Fibroblast of gingiva (primary cell): ENCODE measurements at regions not wholly inside any gene's neighbourhood (a gene's known extent, or its start where the extent isn't known, plus 50 kb on each side); places are given as distances from the start of the nearest gene placed in this dataset.
A peak's percentile ranks its signal among the peaks of the same experiment; 100 is the strongest.
"Not testable (repeated sequence)": the region's sequence is repeated elsewhere in the genome, so short reads cannot be mapped to it uniquely, and the experiment has no call there.

ENCODE experiments used
- DNase-seq: peaks from one replicate; pipeline ENCODE4 v3.0.0-alpha.2; 2011; ENCODE audit warnings: low read depth

DNA sequence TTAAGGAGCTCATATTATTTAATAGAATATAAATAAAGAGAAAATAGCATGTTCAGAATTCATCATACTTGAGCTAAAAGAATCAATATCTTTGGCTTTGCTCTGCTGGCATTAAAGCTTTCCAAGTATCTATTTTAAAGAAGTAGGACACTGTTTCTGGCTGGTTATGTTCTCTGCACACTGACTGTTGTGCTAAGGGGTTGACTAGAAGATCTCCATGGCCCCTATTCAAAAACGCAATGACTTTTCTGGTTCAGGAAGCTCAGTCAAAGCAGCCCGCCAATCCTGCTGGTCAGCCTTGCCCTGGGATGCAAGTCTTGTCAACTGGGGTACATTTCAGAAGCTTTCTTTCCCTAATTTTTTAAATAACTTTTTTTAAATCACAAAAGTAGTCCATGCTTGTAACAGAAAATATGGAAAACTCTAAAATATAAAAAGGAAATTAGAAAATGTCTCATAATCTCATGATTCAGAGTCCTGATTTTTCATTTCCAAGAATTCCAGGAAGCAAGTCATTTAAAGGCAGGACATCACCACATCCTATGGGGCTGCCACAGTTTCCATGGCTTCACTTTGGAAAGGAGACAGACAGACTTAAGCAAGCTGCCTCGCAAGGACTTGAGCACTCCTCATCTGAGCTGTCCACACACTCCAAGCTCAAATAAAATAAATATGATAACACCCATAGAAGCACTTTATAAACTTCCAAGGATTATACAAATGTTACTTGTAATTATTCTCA lies 195.1 kb downstream of the TXNL1 start:
- DNase-seq, result no peak

GRCh38 chr18:56438480-56438879 lies 199.9 kb downstream of the TXNL1 start:
- DNase-seq, result not testable (repeated sequence)

DNA sequence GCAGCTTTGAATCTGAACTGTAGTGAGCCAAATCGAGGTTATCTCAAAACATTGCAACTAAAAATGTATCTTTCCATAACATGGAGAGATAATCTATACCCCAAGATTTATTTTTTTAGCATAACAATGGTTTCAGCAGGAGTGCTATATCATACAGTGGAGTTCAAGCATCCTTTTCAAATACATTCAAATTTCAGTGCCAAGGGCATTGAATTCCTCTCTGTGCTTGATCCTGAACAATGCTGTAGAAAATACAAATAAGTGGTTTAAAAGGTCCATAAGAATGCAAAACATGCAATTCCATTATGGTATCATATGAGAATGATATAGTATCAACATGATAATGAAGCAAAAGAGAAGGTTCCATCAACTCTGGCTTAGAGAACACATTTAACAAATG lies 201.7 kb downstream of the TXNL1 start:
- DNase-seq, result no peak

- DNase-seq, result no peak
Measured at GRCh38 chr18:56433919-56434318, 204.5 kb downstream of the TXNL1 start.

- no peak for DNase-seq
Measured at GRCh38 chr18:56431551-56431950, 206.8 kb downstream of the TXNL1 start.

GRCh38 chr18:56423626-56424025 lies 214.8 kb downstream of the TXNL1 start:
- DNase-seq, result no peak

- no peak for DNase-seq
Measured at GRCh38 chr18:56421647-56422046, 216.7 kb downstream of the TXNL1 start.

DNA sequence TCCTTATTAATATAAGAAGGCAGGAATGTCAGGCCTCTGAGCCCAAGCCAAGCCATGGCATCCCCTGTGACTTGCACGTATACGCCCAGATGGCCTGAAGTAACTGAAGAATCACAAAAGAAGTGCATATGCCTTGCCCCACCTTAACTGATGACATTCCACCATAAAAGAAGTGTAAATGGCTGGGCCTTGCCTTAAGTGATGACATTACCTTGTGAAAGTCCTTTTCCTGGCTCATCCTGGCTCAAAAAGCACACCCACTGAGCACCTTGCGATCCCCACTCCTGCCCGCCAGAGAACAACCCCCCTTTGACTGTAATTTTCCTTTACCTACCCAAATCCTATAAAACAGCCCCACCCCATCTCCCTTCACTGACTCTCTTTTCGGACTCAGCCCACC lies 217.5 kb downstream of the TXNL1 start:
- not testable (repeated sequence) for DNase-seq

- DNase-seq, result no peak
Measured at GRCh38 chr18:56414357-56414756, 224.0 kb downstream of the TXNL1 start.

GRCh38 chr18:56413862-56414261 lies 224.5 kb downstream of the TXNL1 start:
- no peak for DNase-seq

GRCh38 chr18:56412951-56413350 lies 225.4 kb downstream of the TXNL1 start:
- no peak for DNase-seq

- DNase-seq, result no peak
Measured at GRCh38 chr18:56409736-56410135, 228.7 kb downstream of the TXNL1 start.

DNA sequence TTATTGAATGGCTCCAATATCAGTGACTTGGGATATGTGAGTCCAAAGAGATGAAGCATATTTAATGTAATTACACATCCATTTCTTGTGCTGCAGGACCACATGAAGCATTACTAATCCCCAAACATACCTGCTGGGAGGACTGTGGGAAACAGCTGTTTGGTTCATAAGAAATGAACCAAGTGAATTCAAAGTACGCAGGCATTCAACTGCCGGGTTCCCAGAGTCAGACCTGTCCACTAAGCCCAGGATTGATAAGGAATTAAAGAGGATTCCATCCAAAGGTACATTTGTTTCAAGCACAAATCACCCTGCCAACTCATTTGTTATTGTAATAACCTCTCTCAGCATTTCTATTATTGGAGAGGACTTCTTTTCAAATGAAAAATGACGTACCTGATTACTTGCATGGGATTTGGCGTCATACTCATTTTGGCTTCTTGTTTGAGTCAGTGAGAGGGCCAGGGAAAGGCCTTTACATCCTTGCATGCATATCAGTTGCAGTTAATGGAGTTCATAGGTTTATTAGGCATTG lies 230.7 kb downstream of the TXNL1 start:
- DNase-seq, result no peak

DNA sequence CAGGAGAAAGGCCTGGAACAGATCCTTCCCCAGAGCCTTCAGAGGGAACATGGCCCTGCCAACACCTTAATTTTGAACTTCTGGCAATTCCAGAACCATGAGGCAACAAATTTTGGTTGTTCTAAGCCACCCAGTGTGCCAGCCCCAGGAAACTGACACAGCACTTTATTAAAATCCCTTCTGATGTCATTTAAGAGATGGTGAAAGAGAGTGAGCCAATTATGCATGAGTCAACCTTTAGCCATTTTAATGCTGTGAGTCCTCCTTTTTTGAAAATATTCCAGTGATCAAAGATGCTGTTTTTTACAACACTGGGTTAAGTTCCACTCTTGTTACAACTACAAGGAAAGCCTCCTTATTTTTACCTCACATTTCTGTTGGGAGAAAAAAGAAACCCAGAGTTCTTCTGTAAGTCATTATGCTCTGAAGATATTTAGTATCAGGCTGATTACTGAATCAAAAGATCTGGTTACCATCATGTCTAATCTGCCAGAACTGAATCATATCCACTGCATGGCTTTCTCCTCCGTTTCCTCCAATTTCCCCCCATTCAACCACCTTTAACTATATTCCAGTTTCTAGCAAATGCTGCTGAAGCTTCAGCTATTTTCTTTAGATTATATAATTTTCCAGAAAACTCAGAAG lies 235.4 kb downstream of the TXNL1 start:
- peak; percentile 92 for DNase-seq

DNA sequence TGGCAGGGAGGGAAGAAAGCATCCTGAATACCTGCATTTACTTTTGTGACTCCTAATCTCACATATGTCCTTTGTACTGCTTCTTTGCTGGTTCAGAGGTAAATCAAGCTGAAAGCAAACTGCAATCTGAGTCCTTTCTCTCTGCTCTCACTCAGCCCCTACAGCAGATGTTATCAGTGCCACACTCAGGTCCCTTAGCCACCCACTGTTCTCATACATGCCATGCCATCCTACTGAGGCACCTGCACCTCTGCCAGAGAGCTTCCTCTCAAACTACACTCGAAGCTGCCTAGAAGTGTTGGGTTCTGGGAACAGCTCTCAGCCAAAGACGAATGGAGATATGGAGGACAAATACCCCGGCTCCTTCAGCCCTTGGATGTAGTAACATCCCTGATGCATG lies 244.5 kb downstream of the TXNL1 start:
- no peak for DNase-seq

GRCh38 chr18:56391931-56392590 lies 246.3 kb downstream of the TXNL1 start:
- no peak for DNase-seq

GRCh38 chr18:56390626-56391025 lies 247.8 kb downstream of the TXNL1 start:
- DNase-seq, result no peak

GRCh38 chr18:56389190-56389589 lies 249.2 kb downstream of the TXNL1 start:
- no peak for DNase-seq

DNA sequence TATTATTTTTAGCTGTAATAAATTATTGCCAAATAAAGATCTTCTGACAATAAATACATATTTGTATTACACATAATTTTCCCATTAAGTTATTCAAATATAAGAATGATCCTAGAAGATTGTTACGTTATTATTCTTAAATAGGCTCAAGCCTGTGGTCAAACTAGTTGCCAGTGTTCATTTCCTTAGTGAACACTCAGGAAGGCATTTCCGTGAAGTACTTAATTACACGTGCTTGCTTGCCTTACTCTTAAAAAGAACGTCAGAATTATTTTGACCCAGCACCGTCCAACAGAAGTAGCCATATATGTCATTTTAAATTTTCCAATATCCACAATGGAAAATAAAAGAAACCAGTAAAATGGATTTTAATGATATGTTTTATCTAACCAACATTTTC lies 249.8 kb downstream of the TXNL1 start:
- DNase-seq, result no peak

DNA sequence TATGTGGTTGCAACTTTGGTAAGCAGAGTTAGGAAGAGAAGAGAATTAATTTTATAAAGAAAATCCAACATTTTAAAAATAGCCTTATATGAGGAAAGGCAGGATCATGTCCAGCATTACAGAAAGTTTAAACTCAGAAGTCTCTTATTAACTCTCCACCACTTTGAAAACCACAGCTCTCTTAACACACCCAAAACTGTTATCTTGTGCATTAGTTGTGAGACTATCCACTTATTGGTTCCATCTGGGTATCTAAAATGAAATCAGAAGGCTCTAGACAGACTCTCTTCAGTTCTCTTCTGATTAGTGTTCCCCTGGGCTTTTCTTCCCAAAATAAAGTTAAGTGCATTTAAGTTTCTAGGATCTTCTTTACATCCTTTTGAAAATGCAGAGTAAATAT lies 251.5 kb downstream of the TXNL1 start:
- DNase-seq, result no peak

DNA sequence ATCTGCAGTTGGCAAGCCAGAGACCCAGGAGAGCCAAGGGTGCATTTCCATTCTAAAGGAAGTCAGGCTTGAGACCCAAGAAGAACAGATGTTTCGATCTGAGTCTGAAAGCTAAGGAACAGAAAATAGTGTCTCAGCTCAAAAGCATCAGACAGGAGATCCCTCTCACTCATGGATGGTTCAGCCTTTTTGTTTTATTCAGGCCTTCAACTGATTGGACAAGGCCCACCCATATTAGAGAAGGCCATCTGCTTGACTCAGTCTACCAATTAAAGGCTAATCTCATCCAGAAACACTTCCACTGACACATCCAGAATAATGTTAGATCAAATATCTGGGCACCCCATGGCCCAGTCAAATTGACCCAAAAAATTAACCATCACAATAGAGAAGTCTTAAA lies 255.0 kb downstream of the TXNL1 start:
- DNase-seq, result no peak

- no peak for DNase-seq
Measured at GRCh38 chr18:56382541-56382940, 255.9 kb downstream of the TXNL1 start.

GRCh38 chr18:56381196-56381595 lies 257.2 kb downstream of the TXNL1 start:
- peak; percentile 35 for DNase-seq
